ENCODE measurements at regions not wholly inside any gene's neighbourhood (a gene's known extent, or its start where the extent isn't known, plus 50 kb on each side); places are given as distances from the start of the nearest gene placed in this dataset.

DNA sequence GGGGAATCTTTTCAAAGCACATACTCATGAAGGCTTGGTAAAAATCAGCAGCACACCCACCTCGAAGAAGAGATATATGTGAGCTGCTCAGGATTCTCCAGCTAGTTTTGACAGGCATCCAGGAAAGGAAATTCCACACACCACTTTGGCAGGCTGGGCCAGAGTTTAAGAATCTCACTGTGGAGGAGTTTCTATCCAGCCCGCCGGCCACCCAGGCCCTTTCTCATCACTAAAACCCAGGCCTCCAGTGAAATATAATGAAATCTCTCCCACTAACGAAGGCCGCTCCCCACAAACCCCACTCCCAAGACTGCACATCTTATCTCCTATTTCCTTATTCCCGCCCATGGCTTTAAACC is 202.0 kb downstream of the GLI2 start:
- TF ChIP-seq POLR2A (IDR thresholded peaks at IDR 0.05) (no peak), CTCF (IDR thresholded peaks at IDR 0.05) (no peak)

All from ovary (tissue), 3 donors.